Natural killer cell treated with Interleukin-12 subunit alpha and Interleukin-12 subunit beta and Interleukin-15 and Interleukin-18, amount 100 ng/mL, for 72 hours (primary cell): ENCODE measurements at regions not wholly inside any gene's neighbourhood (a gene's known extent, or its start where the extent isn't known, plus 50 kb on each side); places are given as distances from the start of the nearest gene placed in this dataset.

Experiments
- ATAC-seq, 2 donors: fragments of 150-1000 bp; cut with Tn5 transposase in 1 of 2; sonication (Bioruptor Pico), chemical (Tn5 transposase) in 1 of 2; 2 replicates each; pipeline ENCODE4 v1.10.0; 2021
- DNase-seq: peaks from one replicate; pipeline ENCODE4 v3.0.0; 2022; ENCODE audit warnings: low spot score
- H3K27ac Mint-ChIP-seq, 2 donors: 1 replicate in 1 of 2; 2 replicates in 1 of 2; pipeline ENCODE4 v1.8.0; 2022; ENCODE audit warnings: mixed read lengths in 2 of 2, mild to moderate bottlenecking in 1 of 2, moderate library complexity in 1 of 2
- H3K27me3 Mint-ChIP-seq, 2 donors: 1 replicate in 1 of 2; 2 replicates in 1 of 2; pipeline ENCODE4 v1.8.0; 2022; ENCODE audit warnings: mixed read lengths in 2 of 2
- H3K36me3 Mint-ChIP-seq: one replicate; pipeline ENCODE4 v1.8.0; 2022; ENCODE audit warnings: mixed read lengths
- H3K4me1 Mint-ChIP-seq, 2 donors: 1 replicate in 1 of 2; 2 replicates in 1 of 2; pipeline ENCODE4 v1.8.0; 2022; ENCODE audit warnings: low read depth in 2 of 2, mixed read lengths in 2 of 2, mild to moderate bottlenecking in 1 of 2
- H3K4me3 Mint-ChIP-seq: one replicate; pipeline ENCODE4 v1.8.0; 2022; ENCODE audit warnings: mixed read lengths
- H3K9me3 Mint-ChIP-seq: 2 replicates; pipeline ENCODE4 v1.8.0; 2022; ENCODE audit warnings: mixed read lengths

DNA sequence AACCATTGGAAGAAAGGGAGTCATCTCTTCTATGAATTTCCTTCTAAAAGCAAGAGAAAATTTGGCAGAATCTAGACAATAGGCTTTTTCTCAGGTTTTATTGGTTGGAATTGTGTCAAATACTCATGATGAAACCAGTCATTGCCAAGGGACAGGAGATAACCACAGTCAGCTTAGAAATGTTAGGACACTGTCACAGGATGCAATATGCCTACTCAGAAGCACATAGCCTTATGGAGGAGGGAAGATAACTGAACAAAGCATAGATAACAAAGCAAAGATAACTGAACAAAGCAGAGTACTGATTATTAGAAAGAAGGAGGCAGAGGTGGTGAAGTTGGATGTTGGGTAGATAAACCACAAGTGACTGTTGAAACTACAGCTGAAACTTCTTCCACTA is 303.5 kb upstream of the PDGFD start:
- DNase-seq (no peak), ATAC-seq (no peak)
- H3K27ac Mint-ChIP-seq = no peak overlapping the region
- H3K9me3 Mint-ChIP-seq = no peaks in the 10 kb centered on the region
- H3K4me3 Mint-ChIP-seq = no peak overlapping the region
- no peaks in the 10 kb centered on the region for H3K4me1 Mint-ChIP-seq
- H3K36me3 Mint-ChIP-seq = no peaks in the 10 kb centered on the region
- no peaks in the 10 kb centered on the region for H3K27me3 Mint-ChIP-seq

DNA sequence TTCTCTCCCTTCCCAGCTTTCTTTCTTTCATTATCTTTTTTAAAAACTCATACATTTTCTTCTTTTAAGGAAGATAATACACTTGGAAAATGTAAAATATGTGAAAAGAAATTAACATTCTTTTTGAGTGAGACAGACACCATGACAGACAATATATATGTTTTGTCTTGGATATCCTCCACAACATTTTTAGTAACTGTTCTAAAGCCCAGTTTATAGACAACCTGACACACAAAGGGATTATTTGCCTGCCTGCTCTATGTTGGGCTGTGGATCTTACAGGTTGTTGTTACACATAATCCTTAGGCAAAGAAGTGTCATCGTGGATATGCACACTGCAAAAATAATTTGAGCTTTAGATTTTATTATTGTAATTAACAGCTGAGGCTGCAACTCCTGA is 301.4 kb upstream of the PDGFD start:
- no peak overlapping the region for H3K4me3 Mint-ChIP-seq
- no peaks in the 10 kb centered on the region for H3K4me1 Mint-ChIP-seq
- DNase-seq = no peak
- H3K9me3 Mint-ChIP-seq = no peaks in the 10 kb centered on the region
- no peaks in the 10 kb centered on the region for H3K36me3 Mint-ChIP-seq
- H3K27me3 Mint-ChIP-seq = no peaks in the 10 kb centered on the region
- H3K27ac Mint-ChIP-seq = no peak overlapping the region
- no peak for ATAC-seq

GRCh38 chr11:104464691-104465090 is 300.7 kb upstream of the PDGFD start:
- ATAC-seq (no peak), DNase-seq (no peak)
- Mint-ChIP-seq H3K36me3 (no peaks in the 10 kb centered on the region), H3K4me3 (no peak overlapping the region), H3K4me1 (no peaks in the 10 kb centered on the region), H3K27ac (no peak overlapping the region), H3K27me3 (no peaks in the 10 kb centered on the region), H3K9me3 (no peaks in the 10 kb centered on the region)

DNA sequence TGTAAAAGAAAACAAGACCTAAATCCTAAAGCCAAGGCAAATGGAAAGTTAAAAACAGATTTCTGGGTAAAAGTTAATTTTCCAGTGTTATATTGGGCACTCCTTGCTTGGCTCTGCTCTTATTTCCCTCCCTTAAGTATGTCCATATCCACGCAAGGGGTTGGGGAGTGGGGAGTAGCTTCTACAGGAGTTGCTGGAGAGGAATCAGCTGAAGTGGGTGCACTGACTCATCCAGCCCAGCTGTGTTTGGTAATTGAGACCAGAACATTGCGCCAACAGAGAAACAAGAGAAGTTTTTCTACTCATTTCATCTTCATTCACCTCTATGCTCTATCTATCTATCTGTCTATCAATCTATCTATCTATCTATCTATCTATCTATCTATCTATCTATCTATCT is 298.4 kb upstream of the PDGFD start:
- H3K9me3 Mint-ChIP-seq = no peaks in the 10 kb centered on the region
- H3K36me3 Mint-ChIP-seq = no peaks in the 10 kb centered on the region
- no peaks in the 10 kb centered on the region for H3K4me1 Mint-ChIP-seq
- no peaks in the 10 kb centered on the region for H3K27me3 Mint-ChIP-seq
- no peak for DNase-seq
- no peak overlapping the region for H3K4me3 Mint-ChIP-seq
- no peak overlapping the region for H3K27ac Mint-ChIP-seq
- no peak for ATAC-seq

GRCh38 chr11:104451197-104451893 is 287.4 kb upstream of the PDGFD start:
- ATAC-seq (no peak), DNase-seq (no peak)
- Mint-ChIP-seq H3K9me3 (peaks cover 10% of the 10 kb centered on the region), H3K4me1 (no peaks in the 10 kb centered on the region), H3K27me3 (peaks cover 0 to 5% of the 10 kb centered on the region in 2 donors), H3K27ac (no peak overlapping the region), H3K36me3 (no peaks in the 10 kb centered on the region), H3K4me3 (no peak overlapping the region)

DNA sequence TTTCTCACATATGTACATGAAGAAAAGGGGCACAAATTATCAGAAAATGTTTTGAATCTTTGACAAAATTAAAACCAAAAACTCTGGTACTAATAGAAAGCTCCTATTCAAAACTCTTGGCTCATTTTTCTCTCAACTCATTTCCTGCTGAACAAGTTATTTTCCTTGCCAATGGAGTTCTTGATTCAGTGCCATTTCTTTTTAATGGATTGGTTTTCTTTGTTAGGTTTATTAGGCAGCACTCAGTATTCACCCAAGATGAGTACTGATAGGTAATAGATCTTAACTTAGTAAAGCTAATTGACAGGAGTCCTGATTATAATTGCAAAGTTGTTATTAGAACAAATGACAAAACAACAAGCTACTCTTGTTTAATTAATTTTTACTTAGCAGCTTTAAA is 279.4 kb upstream of the PDGFD start:
- ATAC-seq = no peak

GRCh38 chr11:104442321-104442720 is 278.4 kb upstream of the PDGFD start:
- no peaks in the 10 kb centered on the region for H3K4me1 Mint-ChIP-seq
- H3K27me3 Mint-ChIP-seq = peaks cover 3 to 13% of the 10 kb centered on the region in 2 donors
- no peak overlapping the region for H3K4me3 Mint-ChIP-seq
- no peak overlapping the region for H3K27ac Mint-ChIP-seq
- H3K36me3 Mint-ChIP-seq = no peaks in the 10 kb centered on the region
- DNase-seq (no peak), ATAC-seq (no peak)
- H3K9me3 Mint-ChIP-seq = peaks cover 7% of the 10 kb centered on the region

More for the DNA sequence above, 279.4 kb upstream of the PDGFD start:
- H3K27me3 Mint-ChIP-seq = peaks cover 3 to 13% of the 10 kb centered on the region in 2 donors
- H3K4me1 Mint-ChIP-seq = no peaks in the 10 kb centered on the region
- no peak overlapping the region for H3K4me3 Mint-ChIP-seq
- H3K9me3 Mint-ChIP-seq = peaks cover 8% of the 10 kb centered on the region
- DNase-seq = no peak
- H3K27ac Mint-ChIP-seq = no peak overlapping the region
- no peaks in the 10 kb centered on the region for H3K36me3 Mint-ChIP-seq

DNA sequence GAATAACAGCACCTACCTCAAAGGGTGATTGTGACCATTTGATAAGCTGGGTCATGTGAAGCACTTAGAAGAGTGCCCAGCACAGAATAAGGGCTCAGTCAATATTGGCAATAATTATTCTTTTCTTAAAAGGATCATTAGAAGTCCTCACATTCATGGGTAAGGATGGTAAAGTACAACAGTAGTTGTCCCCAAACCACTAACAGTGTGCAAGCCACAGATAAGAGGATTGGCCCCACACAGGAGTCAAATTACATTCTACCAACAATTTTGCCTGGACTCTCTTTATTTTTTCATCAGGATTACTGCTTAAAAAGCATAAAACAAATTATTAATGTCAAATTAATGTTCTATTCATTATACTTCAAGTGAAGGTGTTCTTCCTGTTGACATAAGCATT is 271.5 kb upstream of the PDGFD start:
- H3K36me3 Mint-ChIP-seq = no peaks in the 10 kb centered on the region
- H3K4me1 Mint-ChIP-seq = no peaks in the 10 kb centered on the region
- H3K4me3 Mint-ChIP-seq = no peak overlapping the region
- ATAC-seq (no peak), DNase-seq (no peak)
- H3K9me3 Mint-ChIP-seq = peaks cover 4% of the 10 kb centered on the region
- peaks cover 0 to 27% of the 10 kb centered on the region in 2 donors for H3K27me3 Mint-ChIP-seq
- H3K27ac Mint-ChIP-seq = no peak overlapping the region

DNA sequence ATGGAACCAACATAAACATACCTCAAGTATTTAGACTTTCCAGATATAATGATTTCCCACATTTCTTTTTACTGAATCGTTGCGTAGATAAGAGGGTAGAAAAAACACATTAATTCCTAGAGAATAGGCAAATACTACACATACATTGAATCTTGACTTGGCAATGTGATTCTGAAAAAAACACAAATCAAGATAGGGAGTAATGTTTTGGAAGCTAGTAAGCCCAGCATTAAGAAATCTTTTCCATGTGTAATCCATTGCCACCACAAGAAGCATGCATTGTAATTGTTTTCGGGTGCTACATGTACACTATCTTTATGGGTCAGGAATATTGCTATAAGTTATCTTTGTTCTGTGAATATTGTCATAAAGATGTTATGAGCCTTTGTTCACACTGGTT is 269.8 kb upstream of the PDGFD start:
- no peak for ATAC-seq
- Mint-ChIP-seq H3K4me3 (no peak overlapping the region), H3K36me3 (no peaks in the 10 kb centered on the region), H3K9me3 (peaks cover under 1% of the 10 kb centered on the region), H3K4me1 (no peaks in the 10 kb centered on the region), H3K27ac (no peak overlapping the region), H3K27me3 (peaks cover 0 to 22% of the 10 kb centered on the region in 2 donors)
- no peak for DNase-seq

- Mint-ChIP-seq H3K36me3 (no peaks in the 10 kb centered on the region), H3K27me3 (peaks cover 0 to 18% of the 10 kb centered on the region in 2 donors), H3K4me3 (no peak overlapping the region), H3K9me3 (no peaks in the 10 kb centered on the region), H3K4me1 (no peaks in the 10 kb centered on the region), H3K27ac (no peak overlapping the region)
- DNase-seq (no peak), ATAC-seq (no peak)
Observed at GRCh38 chr11:104432981-104433380, 269.0 kb upstream of the PDGFD start.

DNA sequence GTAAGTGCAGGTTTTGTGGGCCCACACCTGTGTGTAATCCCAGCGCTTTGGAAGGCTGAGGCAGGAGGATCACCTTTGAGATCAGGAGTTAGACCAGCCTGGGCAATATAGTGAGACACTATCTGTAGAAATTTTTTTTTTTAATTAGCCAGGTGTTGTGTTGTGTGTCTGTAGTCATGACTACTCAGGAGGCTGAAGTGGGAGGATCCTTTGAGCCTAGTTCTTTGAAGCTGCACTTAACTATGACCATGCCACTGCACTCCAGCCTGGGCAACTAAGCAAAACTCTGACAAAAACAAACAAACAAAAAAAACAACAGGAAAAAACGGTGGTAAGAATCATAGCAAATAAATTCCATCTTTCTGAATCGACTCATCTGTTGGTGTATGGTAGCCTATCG is 268.6 kb upstream of the PDGFD start:
- Mint-ChIP-seq H3K9me3 (no peaks in the 10 kb centered on the region), H3K4me3 (no peak overlapping the region), H3K27ac (no peak overlapping the region), H3K27me3 (peaks cover 0 to 18% of the 10 kb centered on the region in 2 donors), H3K4me1 (no peaks in the 10 kb centered on the region), H3K36me3 (no peaks in the 10 kb centered on the region)
- DNase-seq (no peak), ATAC-seq (no peak)

- Mint-ChIP-seq H3K27me3 (no peaks in the 10 kb centered on the region), H3K9me3 (no peaks in the 10 kb centered on the region), H3K36me3 (no peaks in the 10 kb centered on the region), H3K4me1 (no peaks in the 10 kb centered on the region), H3K27ac (no peak overlapping the region), H3K4me3 (no peak overlapping the region)
- ATAC-seq = no peak
- no peak for DNase-seq
Observed at GRCh38 chr11:104422324-104422944, 258.5 kb upstream of the PDGFD start.

DNA sequence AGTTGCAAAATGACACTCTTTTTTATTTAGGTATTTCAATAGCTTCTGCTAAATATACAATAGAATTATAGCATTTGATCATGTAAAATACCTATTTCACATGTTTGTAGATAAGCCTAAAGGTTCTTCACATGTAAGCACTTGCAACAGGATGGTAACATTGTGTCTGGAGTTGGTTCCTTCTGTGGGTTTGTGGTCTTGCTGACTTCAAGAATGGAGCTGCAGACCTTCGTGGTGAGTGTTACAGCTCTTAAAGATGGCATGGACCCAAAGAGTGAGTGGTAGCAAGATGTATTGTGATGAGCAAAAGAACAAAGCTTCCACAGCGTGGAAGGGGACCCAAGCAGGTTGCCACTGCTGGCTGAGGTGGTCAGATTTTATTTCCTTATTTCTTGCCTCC is 246.4 kb upstream of the PDGFD start:
- H3K27me3 Mint-ChIP-seq = peaks cover 0 to 4% of the 10 kb centered on the region in 2 donors
- no peaks in the 10 kb centered on the region for H3K36me3 Mint-ChIP-seq
- no peak for DNase-seq
- no peaks in the 10 kb centered on the region for H3K4me1 Mint-ChIP-seq
- no peaks in the 10 kb centered on the region for H3K9me3 Mint-ChIP-seq
- no peak overlapping the region for H3K4me3 Mint-ChIP-seq
- ATAC-seq = no peak
- no peak overlapping the region for H3K27ac Mint-ChIP-seq

DNA sequence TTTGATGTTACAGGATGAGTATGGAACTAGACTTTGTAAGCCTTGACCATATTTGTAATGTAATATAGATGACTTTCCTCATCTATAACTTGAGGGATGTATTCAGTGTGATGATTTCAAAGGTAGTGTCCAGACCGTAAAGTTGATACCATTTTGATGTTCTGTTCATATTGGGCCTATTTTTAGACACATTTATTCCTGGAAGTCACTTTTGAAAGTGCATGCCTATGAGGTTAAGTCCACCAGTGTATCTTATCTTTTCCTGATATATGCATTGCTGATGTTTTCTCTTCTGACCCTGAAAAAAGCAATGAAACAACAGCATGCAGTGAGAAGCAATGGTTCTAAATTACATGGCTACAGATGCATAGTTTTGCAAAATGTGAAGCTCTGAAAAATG is 244.7 kb upstream of the PDGFD start:
- Mint-ChIP-seq H3K4me3 (no peak overlapping the region), H3K36me3 (no peaks in the 10 kb centered on the region), H3K27ac (no peak overlapping the region), H3K9me3 (no peaks in the 10 kb centered on the region), H3K4me1 (no peaks in the 10 kb centered on the region), H3K27me3 (peaks cover 0 to 4% of the 10 kb centered on the region in 2 donors)
- no peak for ATAC-seq
- no peak for DNase-seq

GRCh38 chr11:104405277-104405676 is 241.3 kb upstream of the PDGFD start:
- no peaks in the 10 kb centered on the region for H3K4me1 Mint-ChIP-seq
- H3K4me3 Mint-ChIP-seq = no peak overlapping the region
- ATAC-seq = no peak
- H3K9me3 Mint-ChIP-seq = no peaks in the 10 kb centered on the region
- H3K36me3 Mint-ChIP-seq = no peaks in the 10 kb centered on the region
- peaks cover 0 to 4% of the 10 kb centered on the region in 2 donors for H3K27me3 Mint-ChIP-seq
- H3K27ac Mint-ChIP-seq = no peak overlapping the region
- DNase-seq = no peak
